AG04449 (cell line): ENCODE measurements at regions not wholly inside any gene's neighbourhood (a gene's known extent, or its start where the extent isn't known, plus 50 kb on each side); places are given as distances from the start of the nearest gene placed in this dataset.

Source experiments
- CTCF ChIA-PET: fragments of 350-600 bp; formaldehyde crosslinking; extraction: SDS; loops from one replicate; lab custom pipeline; 2021; ENCODE audit warnings: antibody characterized with exemption; lab: Yijun Ruan, JAX
- POLR2A ChIA-PET: fragments of 400-600, 350-600 bp; formaldehyde crosslinking; extraction: SDS; loops from one replicate; lab custom pipeline; 2020; ENCODE audit warnings: antibody characterized with exemption, inconsistent platforms; lab: Yijun Ruan, JAX
- DNase-seq: peaks from one replicate; pipeline ENCODE4 v3.0.0-alpha.2; 2010; ENCODE audit warnings: low read depth, low spot score
- H3K4me3 ChIP-seq: 2 replicates; pipeline ENCODE4 v1.5.1; 2011; ENCODE audit warnings: low read depth, mild to moderate bottlenecking, control low read depth, low read length
- TF ChIP-seq, protein P1 (sequence below): IDR thresholded peaks from one replicate; pipeline ENCODE4 v1.5.1; 2011; ENCODE audit warnings: mild to moderate bottlenecking, moderate library complexity, low read length, control low read depth, inconsistent platforms; ENCODE audit not compliant: insufficient read depth; ENCODE audit errors: missing control alignments

DNA sequence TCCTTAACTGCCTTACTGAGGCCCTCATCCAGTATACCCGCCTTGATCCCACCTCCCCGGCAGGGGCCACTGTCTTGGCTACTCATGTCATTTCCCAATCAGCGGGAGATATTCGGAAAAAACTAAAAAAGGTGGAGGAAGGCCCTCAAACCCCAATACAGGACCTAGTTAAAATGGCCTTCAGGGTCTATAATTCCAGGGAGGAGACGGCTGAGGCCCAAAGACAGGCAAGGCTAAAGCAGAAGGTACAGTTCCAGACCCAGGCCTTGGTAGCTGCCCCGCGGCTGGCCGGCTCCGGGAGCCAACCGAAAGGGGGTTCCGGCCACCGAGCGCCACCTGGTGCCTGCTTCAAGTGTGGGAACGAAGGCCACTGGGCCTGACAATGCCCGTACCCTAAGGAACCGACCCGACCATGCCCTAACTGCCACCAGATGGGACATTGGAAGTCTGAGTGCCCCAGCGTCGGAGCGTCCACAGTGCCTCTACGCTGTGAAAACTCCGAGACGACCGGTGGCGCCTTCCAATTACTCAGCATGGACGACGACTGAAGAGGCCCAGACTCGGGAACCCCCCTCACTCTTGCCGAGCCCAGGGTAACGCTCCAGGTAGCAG is 959.6 kb downstream of the RPA4 start:
- H3K4me3 ChIP-seq: no peak overlapping the region
- TF ChIP-seq, protein P1, sequence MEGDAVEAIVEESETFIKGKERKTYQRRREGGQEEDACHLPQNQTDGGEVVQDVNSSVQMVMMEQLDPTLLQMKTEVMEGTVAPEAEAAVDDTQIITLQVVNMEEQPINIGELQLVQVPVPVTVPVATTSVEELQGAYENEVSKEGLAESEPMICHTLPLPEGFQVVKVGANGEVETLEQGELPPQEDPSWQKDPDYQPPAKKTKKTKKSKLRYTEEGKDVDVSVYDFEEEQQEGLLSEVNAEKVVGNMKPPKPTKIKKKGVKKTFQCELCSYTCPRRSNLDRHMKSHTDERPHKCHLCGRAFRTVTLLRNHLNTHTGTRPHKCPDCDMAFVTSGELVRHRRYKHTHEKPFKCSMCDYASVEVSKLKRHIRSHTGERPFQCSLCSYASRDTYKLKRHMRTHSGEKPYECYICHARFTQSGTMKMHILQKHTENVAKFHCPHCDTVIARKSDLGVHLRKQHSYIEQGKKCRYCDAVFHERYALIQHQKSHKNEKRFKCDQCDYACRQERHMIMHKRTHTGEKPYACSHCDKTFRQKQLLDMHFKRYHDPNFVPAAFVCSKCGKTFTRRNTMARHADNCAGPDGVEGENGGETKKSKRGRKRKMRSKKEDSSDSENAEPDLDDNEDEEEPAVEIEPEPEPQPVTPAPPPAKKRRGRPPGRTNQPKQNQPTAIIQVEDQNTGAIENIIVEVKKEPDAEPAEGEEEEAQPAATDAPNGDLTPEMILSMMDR: no peak
- DNase-seq: no peak
- CTCF ChIA-PET: no interaction called here
- POLR2A ChIA-PET: no interaction called here

DNA sequence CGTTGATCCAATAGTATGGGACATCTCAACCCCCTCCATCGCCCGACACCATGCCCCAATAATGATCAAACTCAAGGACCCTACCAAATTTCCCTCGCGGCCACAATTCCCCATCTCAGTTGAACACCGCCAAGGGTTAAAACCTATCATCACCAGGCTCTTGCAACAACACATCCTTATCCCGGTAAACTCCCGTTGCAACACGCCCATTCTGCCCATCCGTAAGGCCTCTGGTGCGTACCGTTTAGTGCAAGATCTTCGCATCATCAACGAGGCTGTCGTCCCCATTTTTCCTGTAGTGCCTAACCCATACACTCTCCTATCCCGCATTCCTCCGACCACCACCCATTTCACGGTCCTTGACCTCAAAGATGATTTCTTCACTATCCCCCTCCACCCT is 960.5 kb downstream of the RPA4 start:
- DNase-seq: no peak
- H3K4me3 ChIP-seq: no peak overlapping the region
- CTCF ChIA-PET: no interaction called here
- POLR2A ChIA-PET: no interaction called here
- TF ChIP-seq, protein P1: no peak

DNA sequence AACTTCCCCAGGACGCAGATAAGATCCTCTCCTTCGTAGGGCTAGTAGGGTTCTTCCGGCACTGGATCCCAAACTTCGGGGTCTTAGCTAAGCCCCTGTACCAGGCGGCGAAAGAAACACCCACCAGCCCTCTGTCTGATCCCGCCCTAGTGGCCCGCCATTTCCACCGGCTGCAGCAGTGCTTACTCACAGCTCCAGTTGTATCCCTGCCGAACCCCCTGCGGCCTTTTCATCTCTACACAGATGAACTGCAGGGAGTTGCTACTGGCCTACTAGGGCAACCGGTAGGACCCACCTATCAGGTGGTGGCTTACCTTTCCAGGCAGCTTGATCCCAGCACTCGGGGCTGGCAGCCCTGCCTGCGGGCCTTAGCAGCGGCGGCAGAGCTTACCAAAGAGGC is 961.2 kb downstream of the RPA4 start:
- TF ChIP-seq, protein P1: no peak
- no peak for DNase-seq
- ChIA-PET CTCF (no interaction called here), POLR2A (no interaction called here)
- H3K4me3 ChIP-seq: no peak overlapping the region

DNA sequence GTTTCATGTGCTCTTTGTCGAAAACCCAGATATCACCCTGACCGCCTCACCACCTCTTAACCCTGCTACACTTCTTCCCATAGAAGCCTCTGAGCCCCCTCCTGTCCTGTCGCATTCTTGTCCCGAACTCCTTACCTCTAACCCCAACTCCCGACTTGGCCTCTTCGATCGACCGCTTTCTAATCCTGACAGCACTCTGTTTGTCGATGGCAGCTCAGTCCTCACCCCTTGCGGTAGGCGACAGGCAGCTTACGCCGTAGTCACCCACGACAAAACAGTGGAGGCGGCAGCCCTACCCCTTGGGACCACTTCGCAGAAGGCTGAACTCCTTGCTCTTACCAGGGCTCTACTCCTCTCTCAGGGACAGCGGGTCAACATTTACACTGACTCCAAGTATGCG is 961.7 kb downstream of the RPA4 start:
- ChIA-PET POLR2A (no interaction called here), CTCF (no interaction called here)
- TF ChIP-seq, protein P1: no peak
- H3K4me3 ChIP-seq: no peak overlapping the region
- DNase-seq: no peak

DNA sequence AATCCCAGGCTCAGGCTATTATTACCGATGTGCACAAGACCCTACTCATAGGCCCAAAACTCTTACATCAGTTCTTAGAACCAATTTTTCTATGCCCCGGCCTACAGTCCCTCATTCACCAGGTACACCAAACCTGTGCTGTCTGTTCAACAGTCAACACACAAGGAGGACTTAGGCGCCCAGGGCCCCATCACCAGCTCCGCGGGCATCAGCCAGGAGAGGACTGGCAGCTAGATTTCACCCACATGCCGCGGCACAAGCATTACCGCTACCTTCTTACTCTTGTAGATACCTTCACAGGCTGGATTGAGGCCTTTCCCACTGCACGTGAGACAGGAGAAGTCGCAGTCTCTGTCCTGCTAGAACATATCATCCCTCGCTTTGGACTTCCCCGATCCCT is 962.5 kb downstream of the RPA4 start:
- CTCF ChIA-PET: no interaction called here
- H3K4me3 ChIP-seq: no peak overlapping the region
- no peak for DNase-seq
- TF ChIP-seq, protein P1: no peak
- POLR2A ChIA-PET: no interaction called here

DNA sequence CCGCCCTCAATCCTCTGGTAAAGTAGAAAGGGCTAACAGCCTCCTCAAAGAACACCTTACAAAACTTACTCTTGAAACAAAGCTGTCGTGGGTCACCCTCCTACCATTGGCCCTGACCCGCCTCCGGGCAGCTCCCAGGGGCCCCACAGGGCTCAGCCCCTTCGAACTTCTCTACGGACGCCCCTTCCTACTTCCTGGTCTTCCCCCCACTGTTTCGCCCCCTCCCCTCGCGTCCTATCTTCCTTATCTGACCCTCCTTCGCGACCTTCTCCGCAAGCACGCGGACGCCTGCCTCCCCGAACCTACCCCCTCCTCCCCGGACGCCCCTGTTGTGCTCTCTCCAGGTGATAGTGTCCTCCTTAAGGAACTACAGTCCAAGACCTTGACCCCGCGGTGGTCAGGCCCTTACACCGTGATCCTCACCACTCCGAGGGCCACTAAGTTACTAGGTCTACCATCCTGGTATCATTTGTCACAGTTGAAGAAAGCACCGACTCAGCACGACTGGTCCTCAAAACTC is 963.1 kb downstream of the RPA4 start:
- no peak for DNase-seq
- TF ChIP-seq, protein P1: no peak
- ChIA-PET POLR2A (no interaction called here), CTCF (no interaction called here)
- H3K4me3 ChIP-seq: no peak overlapping the region
